ENCODE measurements at regions not wholly inside any gene's neighbourhood (a gene's known extent, or its start where the extent isn't known, plus 50 kb on each side); places are given as distances from the start of the nearest gene placed in this dataset.

DNA sequence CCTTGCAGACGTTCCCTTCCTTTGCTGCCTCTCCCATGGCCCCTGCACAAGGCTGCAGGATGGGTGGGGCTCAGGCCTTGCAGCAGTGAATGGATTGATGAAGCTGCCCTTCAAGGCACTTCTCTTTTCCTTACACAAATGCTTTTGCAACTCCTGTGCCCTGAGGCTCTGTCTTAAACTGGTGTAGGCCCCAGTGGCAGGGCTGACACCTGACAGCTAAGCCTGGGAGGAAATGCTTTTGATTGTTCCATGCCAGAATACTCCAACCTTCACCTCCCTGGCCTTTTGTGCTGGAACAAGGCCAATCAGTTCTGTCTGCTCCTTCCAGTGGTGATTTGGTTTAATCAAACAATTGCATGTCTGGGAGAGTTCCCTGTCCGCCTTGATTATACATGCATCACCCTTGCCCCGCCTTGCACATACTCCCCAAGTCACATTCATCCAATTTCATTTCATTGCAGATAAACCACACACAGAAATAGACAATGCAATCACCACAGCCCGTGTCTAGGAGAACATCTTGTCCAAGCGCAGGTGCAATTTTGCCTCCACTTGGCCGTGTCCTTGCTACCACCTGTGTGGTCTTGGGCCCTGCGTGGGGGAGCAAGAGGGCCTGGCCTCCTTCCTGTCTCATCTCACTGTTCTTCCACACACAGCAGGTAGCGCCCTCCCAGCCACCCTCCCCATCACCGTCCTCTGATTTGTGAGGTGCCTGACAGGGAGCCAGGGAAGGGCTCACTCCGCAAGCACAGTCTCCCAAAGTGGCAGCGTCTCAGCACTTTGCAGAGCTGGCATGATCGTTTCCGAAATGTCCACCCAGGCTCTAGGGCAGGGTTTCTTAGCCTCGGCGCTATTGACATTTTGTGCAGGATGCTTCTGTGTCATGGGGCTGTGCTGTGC, 120.4 kb downstream of the CDH26 start:
- TF ChIP-seq, protein P1, sequence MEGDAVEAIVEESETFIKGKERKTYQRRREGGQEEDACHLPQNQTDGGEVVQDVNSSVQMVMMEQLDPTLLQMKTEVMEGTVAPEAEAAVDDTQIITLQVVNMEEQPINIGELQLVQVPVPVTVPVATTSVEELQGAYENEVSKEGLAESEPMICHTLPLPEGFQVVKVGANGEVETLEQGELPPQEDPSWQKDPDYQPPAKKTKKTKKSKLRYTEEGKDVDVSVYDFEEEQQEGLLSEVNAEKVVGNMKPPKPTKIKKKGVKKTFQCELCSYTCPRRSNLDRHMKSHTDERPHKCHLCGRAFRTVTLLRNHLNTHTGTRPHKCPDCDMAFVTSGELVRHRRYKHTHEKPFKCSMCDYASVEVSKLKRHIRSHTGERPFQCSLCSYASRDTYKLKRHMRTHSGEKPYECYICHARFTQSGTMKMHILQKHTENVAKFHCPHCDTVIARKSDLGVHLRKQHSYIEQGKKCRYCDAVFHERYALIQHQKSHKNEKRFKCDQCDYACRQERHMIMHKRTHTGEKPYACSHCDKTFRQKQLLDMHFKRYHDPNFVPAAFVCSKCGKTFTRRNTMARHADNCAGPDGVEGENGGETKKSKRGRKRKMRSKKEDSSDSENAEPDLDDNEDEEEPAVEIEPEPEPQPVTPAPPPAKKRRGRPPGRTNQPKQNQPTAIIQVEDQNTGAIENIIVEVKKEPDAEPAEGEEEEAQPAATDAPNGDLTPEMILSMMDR (IDR thresholded peaks at IDR 0.05), result no peak
- no peak for TF ChIP-seq EZH2phosphoT487 (IDR thresholded peaks at IDR 0.05)
- no peak for TF ChIP-seq EZH2 (IDR thresholded peaks at IDR 0.05)
